ENCODE measurements at regions not wholly inside any gene's neighbourhood (a gene's known extent, or its start where the extent isn't known, plus 50 kb on each side); places are given as distances from the start of the nearest gene placed in this dataset.

- BruUV-seq (replicated peaks) = no TSS peak
- Histone ChIP-seq H2AK5ac (ENCODE audit: low read depth, low read length) (no peak overlapping the region), H3K4me1 (ENCODE audit: control insufficient read depth, insufficient read depth, low read length) (no peaks in the 10 kb centered on the region), H3K9me1 (ENCODE audit: insufficient read depth, low read length) (no peaks in the 10 kb centered on the region), H3K56ac (ENCODE audit: extremely low read depth, insufficient read depth, low read length) (no peak overlapping the region), H3K9ac (ENCODE audit: low read depth, low read length) (no peak overlapping the region), H2BK20ac (ENCODE audit: low read depth, low read length) (no peak overlapping the region), H3K4ac (ENCODE audit: low read depth, low read length) (no peak overlapping the region), H4K20me1 (ENCODE audit: insufficient read depth, low read length) (no peaks in the 10 kb centered on the region), H2BK120ac (ENCODE audit: low read depth, low read length) (no peak overlapping the region), H2BK5ac (ENCODE audit: low read depth, low read length, poor library complexity, severe bottlenecking) (no peak overlapping the region), H2AK9ac (replicated peaks; ENCODE audit: low read depth, low read length, poor library complexity) (no peak overlapping the region), H3K27me3 (ENCODE audit: control insufficient read depth, insufficient read depth, low read length) (peaks cover 10% of the 10 kb centered on the region), H2AFZ (replicated peaks; ENCODE audit: low read length, poor library complexity) (no peak overlapping the region), H3K79me1 (ENCODE audit: low read depth in 1 of 2, low read length in 2 of 2) (no peaks in the 10 kb centered on the region), H3K4me2 (ENCODE audit: low read depth, low read length) (no peak overlapping the region), H3K36me3 (ENCODE audit: control insufficient read depth, insufficient read depth, low read length) (no peaks in the 10 kb centered on the region), H3K27ac (ENCODE audit: insufficient read depth, low read length) (no peak overlapping the region), H3K18ac (ENCODE audit: low read depth, low read length) (no peak overlapping the region), H3K4me3 (ENCODE audit: insufficient read depth, low read depth, low read length) (no peak overlapping the region), H3K9me3 (ENCODE audit: control insufficient read depth, insufficient read depth, low read length) (peaks cover 6% of the 10 kb centered on the region), H4K5ac (ENCODE audit: low read depth, low read length) (no peak overlapping the region), H4K8ac (ENCODE audit: low read depth in 2 of 2, low read length in 2 of 2) (no peak overlapping the region), H3K23ac (ENCODE audit: low read depth, low read length) (no peak overlapping the region), H4K91ac (ENCODE audit: insufficient read depth, low read depth, low read length) (no peak overlapping the region), H3K14ac (replicated peaks; ENCODE audit: low read depth, low read length) (no peak overlapping the region), H2BK15ac (ENCODE audit: low read depth, low read length) (no peak overlapping the region)
- DNase-seq (no peak), ATAC-seq (ENCODE audit: low read depth) (no peak)
- intact Hi-C loops (cut with micrococcal nuclease) = no loop called here
- CTCF ChIA-PET = no interaction called here
- POLR2A ChIA-PET (ENCODE audit: unreplicated experiment) = no interaction called here
- no peak for TF ChIP-seq POLR2A (IDR thresholded peaks at IDR 0.05; ENCODE audit: low read depth, low read length)
- TF ChIP-seq MXI1 (IDR thresholded peaks at IDR 0.05; ENCODE audit: borderline replicate concordance, low read depth, low read length) = no peak
- no peak for TF ChIP-seq RAD21 (IDR thresholded peaks at IDR 0.05; ENCODE audit: low read length)
- no peak for TF ChIP-seq SMC3 (IDR thresholded peaks at IDR 0.05; ENCODE audit: low read depth, low read length)
- TF ChIP-seq CEBPB (IDR thresholded peaks at IDR 0.05; ENCODE audit: low read depth, low read length) = no peak
- no peak for TF ChIP-seq CHD1 (IDR thresholded peaks at IDR 0.05; ENCODE audit: low read depth, low read length)
- no peak for TF ChIP-seq ELK1 (IDR thresholded peaks at IDR 0.05; ENCODE audit: borderline replicate concordance, low read depth, low read length)
- TF ChIP-seq MAZ (IDR thresholded peaks at IDR 0.05; ENCODE audit: borderline replicate concordance, low read depth, low read length) = no peak
- TF ChIP-seq FOS (IDR thresholded peaks at IDR 0.05; ENCODE audit: low read depth, low read length) = no peak
- no peak for TF ChIP-seq CTCF (conservative IDR thresholded peaks at IDR 0.05; ENCODE audit: low read depth, low read length)
- no peak for TF ChIP-seq MAFK (IDR thresholded peaks at IDR 0.05; ENCODE audit: low read depth, low read length)
- no peak for TF ChIP-seq RFX5 (IDR thresholded peaks at IDR 0.05; ENCODE audit: low read depth, low read length)
- dilution Hi-C loops (cut with HindIII; ENCODE audit: low sequenced_read_pairs, unreplicated experiment) = no loop called here
- 58% methylated on average over 2 of the region's 19 CpGs; no CpG with 5 or more reads in 1 of the 2 experiments for WGBS, 2 experiments (ENCODE audit: extremely low coverage in 2 of 2, insufficient read length in 1 of 2)
- in situ Hi-C loops (cut with MboI; ENCODE audit: low sequenced_read_pairs) = no loop called here
Observed at GRCh38 chr14:101369916-101370592, 191.2 kb upstream of the DIO3 start.
